Keratinocyte (primary cell): ENCODE measurements at regions not wholly inside any gene's neighbourhood (a gene's known extent, or its start where the extent isn't known, plus 50 kb on each side); places are given as distances from the start of the nearest gene placed in this dataset.
"Not testable (repeated sequence)": the region's sequence is repeated elsewhere in the genome, so short reads cannot be mapped to it uniquely, and the experiment has no call there.

ENCODE experiments used
- DNase-seq: peaks from one replicate; pipeline ENCODE4 v3.0.0-alpha.2; 2011; ENCODE audit warnings: low read depth, missing footprints, low spot score
- FAIRE-seq: peaks from 2 replicates; lab custom pipeline; 2011; peaks lifted over from hg19 to GRCh38; lab: Jason Lieb, UNC
- H2AFZ ChIP-seq: 2 replicates; pipeline ENCODE4 v1.6.0; 2012; ENCODE audit warnings: low read length, control low read depth, inconsistent platforms; ENCODE audit not compliant: control insufficient read depth
- H3K27ac ChIP-seq: 2 replicates; pipeline ENCODE4 v1.5.1; 2011; ENCODE audit warnings: low read length; ENCODE audit not compliant: control insufficient read depth, insufficient read depth
- H3K27me3 ChIP-seq: 3 replicates; pipeline ENCODE4 v1.6.0; 2011; ENCODE audit warnings: low read length; ENCODE audit not compliant: control insufficient read depth, insufficient read depth; ENCODE audit errors: extremely low read depth
- H3K36me3 ChIP-seq, 2 experiments: 2 replicates in 1 of 2; 3 replicates in 1 of 2; pipeline ENCODE4 v1.5.1; 2011; ENCODE audit warnings: low read length in 2 of 2, mild to moderate bottlenecking in 1 of 2; ENCODE audit not compliant: control insufficient read depth in 2 of 2, insufficient read depth in 2 of 2; ENCODE audit errors: extremely low read depth in 1 of 2
- H3K4me1 ChIP-seq: 3 replicates; pipeline ENCODE4 v1.5.1; 2011; ENCODE audit warnings: low read length; ENCODE audit not compliant: control insufficient read depth, insufficient read depth; ENCODE audit errors: extremely low read depth
- H3K4me2 ChIP-seq: 3 replicates; pipeline ENCODE4 v1.6.0; 2011; ENCODE audit warnings: low read depth, low read length; ENCODE audit not compliant: control insufficient read depth, insufficient read depth; ENCODE audit errors: extremely low read depth
- H3K4me3 ChIP-seq, 3 experiments: fragments of 200-600 bp in 1 of 3; sonication (generic) in 1 of 3; 2 replicates in 2 of 3; 3 replicates in 1 of 3; pipeline ENCODE4 v1.5.1; 2011 to 2016; ENCODE audit warnings: low read length in 3 of 3, mild to moderate bottlenecking in 3 of 3, control low read depth in 2 of 3, inconsistent platforms in 1 of 3, low read depth in 1 of 3, mixed read lengths in 1 of 3, mixed run types in 1 of 3, moderate library complexity in 1 of 3; ENCODE audit not compliant: control insufficient read depth in 2 of 3, insufficient read depth in 2 of 3; ENCODE audit errors: extremely low read depth in 1 of 3
- H3K79me2 ChIP-seq: 2 replicates; pipeline ENCODE4 v1.6.0; 2012; ENCODE audit warnings: low read length; ENCODE audit not compliant: control insufficient read depth, insufficient read depth
- H3K9ac ChIP-seq: 3 replicates; pipeline ENCODE4 v1.6.0; 2011; ENCODE audit warnings: low read length; ENCODE audit not compliant: control insufficient read depth, insufficient read depth; ENCODE audit errors: extremely low read depth
- H3K9me1 ChIP-seq: 3 replicates; pipeline ENCODE4 v1.6.0; 2011; ENCODE audit warnings: low read length; ENCODE audit not compliant: control insufficient read depth, insufficient read depth; ENCODE audit errors: extremely low read depth
- H3K9me3 ChIP-seq: 2 replicates; pipeline ENCODE4 v1.5.1; 2012; ENCODE audit warnings: low read depth, low read length; ENCODE audit not compliant: control insufficient read depth
- H4K20me1 ChIP-seq: 3 replicates; pipeline ENCODE4 v1.6.0; 2011; ENCODE audit warnings: low read length; ENCODE audit not compliant: control insufficient read depth, insufficient read depth; ENCODE audit errors: extremely low read depth
- EZH2 ChIP-seq: IDR thresholded peaks from one replicate; pipeline ENCODE4 v1.6.1; 2012; ENCODE audit warnings: inconsistent platforms, mild to moderate bottlenecking, low read length, moderate library complexity
- dilution Hi-C: fragments of 300-500 bp; cut with MboI; formaldehyde crosslinking; loops from one replicate; pipeline ENCODE4 v1.7.0; 2020; ENCODE audit warnings: low sequenced_read_pairs; ENCODE audit not compliant: extremely low pct_ligation_motif_present
- TF ChIP-seq, protein P1 (sequence below), 3 experiments: IDR thresholded peaks in 1 of 3; conservative IDR thresholded peaks in 1 of 3; optimal IDR thresholded peaks in 1 of 3; 2 replicates in 2 of 3; 3 replicates in 1 of 3; pipeline versions ENCODE3 to v1.5.1; 2011; ENCODE audit warnings: low read length in 3 of 3, mild to moderate bottlenecking in 3 of 3, moderate library complexity in 2 of 3, control low read depth in 1 of 3, inconsistent platforms in 1 of 3; ENCODE audit not compliant: insufficient read depth in 2 of 3; ENCODE audit errors: extremely low read depth in 1 of 3

DNA sequence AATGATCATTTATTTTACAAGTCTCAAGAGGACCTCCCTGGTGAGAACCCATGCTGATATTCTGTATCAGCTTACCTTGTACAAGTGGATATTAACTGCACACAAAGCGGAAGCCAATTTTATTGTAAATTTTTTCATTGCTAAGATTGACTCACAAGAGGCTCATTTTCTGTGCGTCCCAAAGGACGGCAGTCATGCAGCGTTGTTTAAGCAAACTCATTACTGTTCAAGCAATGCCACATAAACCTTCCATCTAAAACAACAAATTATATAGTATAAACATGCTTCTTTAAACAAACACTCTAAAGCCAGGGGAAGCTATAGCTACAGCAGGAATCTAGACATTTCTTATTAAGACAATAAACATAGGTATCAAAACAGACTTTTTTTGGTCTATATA lies 575.3 kb downstream of the FRK start:
- H2AFZ ChIP-seq: no peak overlapping the region
- DNase-seq (no peak), FAIRE-seq (no peak)
- H3K4me2 ChIP-seq: no peak overlapping the region
- H3K9me3 ChIP-seq: no peaks in the 10 kb centered on the region
- H3K9ac ChIP-seq: no peak overlapping the region
- H3K79me2 ChIP-seq: no peaks in the 10 kb centered on the region
- H3K27ac ChIP-seq: no peak overlapping the region
- H3K27me3 ChIP-seq: no peaks in the 10 kb centered on the region
- no peaks in the 10 kb centered on the region for H3K36me3 ChIP-seq
- H4K20me1 ChIP-seq: no peaks in the 10 kb centered on the region
- dilution Hi-C loops: no loop called here
- no peak overlapping the region for H3K4me3 ChIP-seq
- TF ChIP-seq EZH2: no peak
- TF ChIP-seq, protein P1, sequence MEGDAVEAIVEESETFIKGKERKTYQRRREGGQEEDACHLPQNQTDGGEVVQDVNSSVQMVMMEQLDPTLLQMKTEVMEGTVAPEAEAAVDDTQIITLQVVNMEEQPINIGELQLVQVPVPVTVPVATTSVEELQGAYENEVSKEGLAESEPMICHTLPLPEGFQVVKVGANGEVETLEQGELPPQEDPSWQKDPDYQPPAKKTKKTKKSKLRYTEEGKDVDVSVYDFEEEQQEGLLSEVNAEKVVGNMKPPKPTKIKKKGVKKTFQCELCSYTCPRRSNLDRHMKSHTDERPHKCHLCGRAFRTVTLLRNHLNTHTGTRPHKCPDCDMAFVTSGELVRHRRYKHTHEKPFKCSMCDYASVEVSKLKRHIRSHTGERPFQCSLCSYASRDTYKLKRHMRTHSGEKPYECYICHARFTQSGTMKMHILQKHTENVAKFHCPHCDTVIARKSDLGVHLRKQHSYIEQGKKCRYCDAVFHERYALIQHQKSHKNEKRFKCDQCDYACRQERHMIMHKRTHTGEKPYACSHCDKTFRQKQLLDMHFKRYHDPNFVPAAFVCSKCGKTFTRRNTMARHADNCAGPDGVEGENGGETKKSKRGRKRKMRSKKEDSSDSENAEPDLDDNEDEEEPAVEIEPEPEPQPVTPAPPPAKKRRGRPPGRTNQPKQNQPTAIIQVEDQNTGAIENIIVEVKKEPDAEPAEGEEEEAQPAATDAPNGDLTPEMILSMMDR (optimal IDR thresholded peaks at IDR 0.05 in 1 of 3, IDR thresholded peaks at IDR 0.05 in 1 of 3, conservative IDR thresholded peaks at IDR 0.05 in 1 of 3; ENCODE audit: extremely low read depth in 1 of 3, insufficient read depth in 2 of 3, low read length in 3 of 3): no peak
- no peaks in the 10 kb centered on the region for H3K9me1 ChIP-seq
- no peaks in the 10 kb centered on the region for H3K4me1 ChIP-seq

GRCh38 chr6:115480543-115480942 lies 580.1 kb downstream of the FRK start:
- H3K9me1 ChIP-seq, H3K4me2 ChIP-seq, DNase-seq, H3K27ac ChIP-seq, H3K4me3 ChIP-seq, H3K9ac ChIP-seq, H3K4me1 ChIP-seq, dilution Hi-C loops, H2AFZ ChIP-seq, H3K36me3 ChIP-seq, H3K79me2 ChIP-seq, FAIRE-seq, H3K9me3 ChIP-seq, H3K27me3 ChIP-seq, H4K20me1 ChIP-seq: not testable (repeated sequence)

DNA sequence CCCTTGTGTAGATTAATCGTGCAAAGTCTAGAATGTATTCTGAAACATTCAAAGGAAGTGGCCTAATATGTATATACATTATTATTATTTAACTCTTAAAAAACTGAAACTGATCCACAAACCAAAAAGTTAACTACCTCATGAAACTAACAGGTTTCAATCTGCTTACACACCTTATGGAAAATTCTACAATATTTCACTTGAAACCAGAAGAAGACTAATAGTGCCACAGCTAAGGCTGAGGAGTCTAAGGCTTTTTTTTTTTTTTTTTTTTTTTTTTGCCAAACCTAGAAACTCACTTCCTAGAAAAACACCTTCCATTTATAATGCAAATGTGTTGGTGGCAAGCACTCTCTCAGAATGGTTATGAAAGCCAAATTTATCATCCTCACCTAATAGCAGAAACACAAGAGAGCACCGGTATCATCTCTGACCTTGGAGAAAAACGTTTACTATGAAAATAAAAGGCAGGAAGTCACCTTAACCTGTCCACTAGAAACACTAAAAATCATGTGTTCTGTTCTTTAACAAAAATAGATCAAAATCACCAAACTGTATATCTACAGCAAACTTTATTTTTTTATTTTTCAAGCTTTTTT lies 586.1 kb downstream of the FRK start:
- no peak overlapping the region for H3K9ac ChIP-seq

More for the DNA sequence above, 586.1 kb downstream of the FRK start:
- Histone ChIP-seq H3K9me1 (no peaks in the 10 kb centered on the region), H3K36me3 (no peaks in the 10 kb centered on the region), H3K27ac (no peak overlapping the region), H4K20me1 (no peaks in the 10 kb centered on the region), H3K79me2 (no peaks in the 10 kb centered on the region), H3K4me1 (no peaks in the 10 kb centered on the region), H3K4me2 (no peak overlapping the region), H3K27me3 (no peaks in the 10 kb centered on the region), H2AFZ (no peak overlapping the region), H3K9me3 (no peaks in the 10 kb centered on the region), H3K4me3 (no peak overlapping the region)
- DNase-seq: no peak
- TF ChIP-seq, protein P1 (optimal IDR thresholded peaks at IDR 0.05 in 1 of 3, IDR thresholded peaks at IDR 0.05 in 1 of 3, conservative IDR thresholded peaks at IDR 0.05 in 1 of 3; ENCODE audit: extremely low read depth in 1 of 3, insufficient read depth in 2 of 3, low read length in 3 of 3): no peak
- TF ChIP-seq EZH2: no peak
- FAIRE-seq: no peak
- dilution Hi-C loops: no loop called here
